ENCODE measurements at regions not wholly inside any gene's neighbourhood (a gene's known extent, or its start where the extent isn't known, plus 50 kb on each side); places are given as distances from the start of the nearest gene placed in this dataset.
"Not testable (repeated sequence)": the region's sequence is repeated elsewhere in the genome, so short reads cannot be mapped to it uniquely, and the experiment has no call there.

- no peak overlapping the region for H3K27ac ChIP-seq
- no peak overlapping the region for H3K4me3 ChIP-seq
Observed at GRCh38 chr14:37650356-37651037, 55.1 kb downstream of the TTC6 start.

GRCh38 chr14:37652042-37652441 is 56.6 kb downstream of the TTC6 start:
- no peak overlapping the region for H3K4me3 ChIP-seq
- H3K27ac ChIP-seq = no peak overlapping the region

GRCh38 chr14:37655418-37655817 is 60.0 kb downstream of the TTC6 start:
- Histone ChIP-seq H3K4me3 (no peak overlapping the region), H3K27ac (no peak overlapping the region)

DNA sequence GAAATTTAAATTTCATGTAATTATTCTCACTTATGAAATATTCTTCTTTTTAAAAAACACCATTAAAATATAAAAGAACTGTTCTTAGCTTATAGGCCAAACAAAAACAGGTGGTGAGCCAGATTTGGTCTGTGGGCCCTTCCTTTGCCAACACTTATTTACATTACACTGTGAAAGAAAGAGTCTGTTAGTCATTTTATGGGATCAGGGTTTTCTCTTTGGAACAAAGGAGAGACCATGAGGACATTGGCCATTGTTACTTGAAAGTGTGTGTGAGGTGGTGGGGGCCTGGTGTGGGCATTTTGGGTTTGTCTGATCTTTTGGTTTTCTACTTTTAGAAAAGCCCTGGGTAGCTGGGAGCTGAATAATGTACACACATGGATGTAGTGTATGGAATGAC is 62.7 kb downstream of the TTC6 start:
- H3K4me3 ChIP-seq = no peak overlapping the region
- H3K27ac ChIP-seq = no peak overlapping the region

GRCh38 chr14:37663498-37663897 is 68.1 kb downstream of the TTC6 start:
- Histone ChIP-seq H3K27ac (no peak overlapping the region), H3K4me3 (no peak overlapping the region)

GRCh38 chr14:37665479-37665878 is 70.0 kb downstream of the TTC6 start:
- H3K27ac ChIP-seq = no peak overlapping the region

GRCh38 chr14:37665951-37666350 is 70.5 kb downstream of the TTC6 start:
- Histone ChIP-seq H3K27ac (no peak overlapping the region), H3K4me3 (no peak overlapping the region)

More at GRCh38 chr14:37665479-37665878, 70.0 kb downstream of the TTC6 start:
- no peak overlapping the region for H3K4me3 ChIP-seq

DNA sequence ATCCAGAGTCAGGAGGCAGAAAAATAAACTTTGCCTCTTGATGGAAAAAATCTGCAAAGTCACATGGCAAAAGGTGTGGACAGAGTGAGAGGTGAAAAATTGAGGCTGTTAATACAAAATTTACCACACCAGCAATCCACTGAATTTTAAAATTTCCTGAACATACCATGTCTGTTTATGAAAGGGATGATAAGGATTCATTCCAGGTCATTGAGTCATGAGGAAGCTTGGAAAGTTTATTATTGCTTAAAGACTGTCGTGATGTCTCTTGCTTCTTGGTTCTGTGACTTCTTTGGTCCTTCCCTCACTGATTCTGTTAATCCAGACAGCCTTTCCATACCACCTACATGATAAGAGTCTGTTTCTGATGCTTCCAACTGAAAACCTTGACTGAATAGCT is 73.2 kb downstream of the TTC6 start:
- no peak overlapping the region for H3K4me3 ChIP-seq
- H3K27ac ChIP-seq = no peak overlapping the region

DNA sequence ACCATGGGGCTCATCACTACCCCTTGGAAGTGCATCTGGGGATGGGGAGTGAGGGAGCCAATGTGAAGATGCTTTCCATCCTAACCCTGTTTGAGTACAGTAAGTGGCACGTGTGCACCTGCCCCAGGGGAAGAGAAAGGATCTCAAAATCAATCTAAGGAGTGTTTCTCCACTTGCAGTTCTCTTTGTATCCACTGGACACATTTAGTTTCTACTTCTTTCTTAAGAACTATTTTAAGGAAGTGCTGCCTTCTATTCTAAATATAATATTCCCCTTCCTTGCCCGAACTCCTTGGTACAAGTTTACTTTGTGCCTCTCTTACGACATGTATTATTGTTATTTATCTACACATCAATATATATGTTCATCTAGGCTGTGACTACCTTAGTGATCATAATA is 73.8 kb downstream of the TTC6 start:
- Histone ChIP-seq H3K4me3 (no peak overlapping the region), H3K27ac (no peak overlapping the region)

- Histone ChIP-seq H3K27ac (no peak overlapping the region), H3K4me3 (no peak overlapping the region)
Observed at GRCh38 chr14:37673439-37673838, 78.0 kb downstream of the TTC6 start.

- Histone ChIP-seq H3K27ac (no peak overlapping the region), H3K4me3 (no peak overlapping the region)
Observed at GRCh38 chr14:37678916-37679315, 83.5 kb downstream of the TTC6 start.

GRCh38 chr14:37681486-37681885 is 86.1 kb downstream of the TTC6 start:
- Histone ChIP-seq H3K4me3 (no peak overlapping the region), H3K27ac (no peak overlapping the region)

- H3K4me3 ChIP-seq, H3K27ac ChIP-seq: not testable (repeated sequence)
Observed at GRCh38 chr14:37692680-37693079, 97.3 kb downstream of the TTC6 start.

DNA sequence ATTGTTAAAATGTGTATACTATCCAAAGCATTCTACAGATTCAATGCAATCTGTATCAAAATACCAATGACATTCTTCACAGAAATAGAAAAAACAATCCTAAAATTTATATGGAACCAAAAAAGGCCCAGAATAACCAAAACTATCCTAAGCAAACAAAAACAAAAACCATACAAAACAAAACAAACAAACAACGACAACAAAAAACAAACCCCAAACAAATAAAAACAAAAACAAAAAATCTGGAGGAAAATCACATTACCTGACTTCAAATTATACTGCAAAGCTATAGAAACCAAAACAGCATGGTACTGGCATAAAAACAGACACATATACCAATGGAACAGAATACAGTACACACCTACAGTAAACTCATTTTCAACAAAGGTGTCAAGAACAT is 98.0 kb downstream of the TTC6 start:
- H3K4me3 ChIP-seq, H3K27ac ChIP-seq: not testable (repeated sequence)

DNA sequence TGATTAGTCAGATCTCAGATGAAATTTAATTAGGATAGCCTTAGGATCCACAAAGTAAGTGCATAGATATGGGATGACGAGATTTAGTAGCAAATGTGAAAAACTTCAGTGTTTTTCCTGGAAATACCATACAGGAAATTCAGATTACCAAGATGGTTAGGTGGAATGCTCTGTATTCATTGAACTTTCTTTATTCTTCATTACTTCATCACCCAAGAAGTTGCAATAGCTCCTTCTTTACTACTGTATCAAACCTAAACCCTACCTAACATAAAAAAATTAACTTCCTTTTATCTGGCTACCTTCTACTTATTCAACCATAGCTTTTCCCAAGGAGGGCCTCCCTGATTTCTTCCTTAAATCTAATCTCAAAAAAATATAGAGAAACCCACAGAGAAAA is 100.4 kb downstream of the TTC6 start:
- H3K4me3 ChIP-seq = no peak overlapping the region
- no peak overlapping the region for H3K27ac ChIP-seq

DNA sequence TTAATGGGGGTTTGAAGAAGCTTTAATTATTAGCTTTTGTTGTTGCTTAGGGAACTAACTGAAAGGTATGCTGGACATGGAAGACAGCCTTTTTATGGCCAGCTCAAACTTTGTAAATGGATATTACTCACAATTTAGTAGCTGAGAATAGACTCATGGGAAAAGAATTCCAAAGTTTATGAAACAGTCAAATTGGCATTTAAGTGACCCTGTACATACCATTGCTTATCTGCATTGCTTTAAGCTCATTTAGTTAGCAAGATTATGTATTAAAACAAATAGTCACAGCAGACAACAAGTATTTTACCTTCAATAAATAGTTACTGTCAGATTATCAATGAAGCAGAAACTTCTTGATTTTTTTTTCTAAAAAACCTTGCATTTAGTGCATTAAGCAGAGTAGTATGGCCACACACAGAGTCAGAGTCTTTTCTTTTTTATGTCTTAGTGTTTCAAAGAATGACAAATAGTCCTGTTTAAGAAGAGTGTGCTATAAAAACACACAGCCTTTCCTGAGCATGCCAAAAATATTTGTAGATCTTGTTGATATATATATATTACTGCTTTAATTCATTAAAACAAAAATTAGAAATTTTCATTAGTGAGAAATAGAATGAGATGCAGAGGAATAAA is 102.2 kb downstream of the TTC6 start:
- Histone ChIP-seq H3K27ac (no peak overlapping the region), H3K4me3 (no peak overlapping the region)

- H3K4me3 ChIP-seq = no peak overlapping the region
- no peak overlapping the region for H3K27ac ChIP-seq
Observed at GRCh38 chr14:37698840-37699777, 103.7 kb downstream of the TTC6 start.

DNA sequence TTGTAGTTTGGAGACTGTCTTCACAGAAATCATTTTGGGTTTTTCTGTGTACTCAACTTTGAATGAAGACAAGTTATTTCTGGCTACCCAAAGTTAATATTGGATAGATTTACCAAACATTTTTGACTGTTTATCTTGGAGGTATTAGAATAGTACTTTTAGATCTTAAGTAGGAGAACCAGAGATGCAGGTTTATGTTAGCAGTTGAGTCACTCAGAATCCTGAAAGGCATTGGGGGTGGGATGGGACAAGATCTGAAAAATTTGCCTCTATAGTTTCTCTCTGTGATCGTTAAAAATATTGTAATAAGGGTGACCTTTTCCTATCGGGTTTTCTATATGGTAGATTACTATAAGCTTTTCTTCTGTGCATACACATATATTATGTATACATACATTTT is 112.3 kb downstream of the TTC6 start:
- no peak overlapping the region for H3K27ac ChIP-seq

DNA sequence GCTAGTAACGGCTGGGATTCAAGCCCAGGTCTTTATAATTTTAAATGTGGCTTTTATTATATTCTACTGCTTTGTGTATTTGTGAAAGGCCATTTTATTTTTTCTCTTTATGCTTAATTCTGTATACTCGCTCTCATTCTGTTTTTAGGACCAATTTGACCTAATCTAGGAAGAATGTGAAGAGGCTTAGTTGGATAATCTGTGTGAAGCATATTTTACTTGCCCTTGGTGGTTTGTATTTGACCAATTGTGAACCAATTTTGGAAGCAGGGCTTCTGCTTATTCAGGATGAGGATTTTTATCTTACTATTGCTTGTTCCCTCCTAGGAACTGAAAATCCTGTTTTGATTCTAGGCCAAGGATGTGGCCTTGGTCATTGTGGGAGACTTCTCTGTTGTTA is 113.1 kb downstream of the TTC6 start:
- H3K27ac ChIP-seq = no peak overlapping the region

More for the DNA sequence above, 112.3 kb downstream of the TTC6 start:
- H3K4me3 ChIP-seq = no peak overlapping the region

GRCh38 chr14:37709419-37710195 is 114.2 kb downstream of the TTC6 start:
- Histone ChIP-seq H3K4me3 (no peak overlapping the region), H3K27ac (no peak overlapping the region)

More for the DNA sequence above, 113.1 kb downstream of the TTC6 start:
- H3K4me3 ChIP-seq = no peak overlapping the region
